ENCODE measurements at regions not wholly inside any gene's neighbourhood (a gene's known extent, or its start where the extent isn't known, plus 50 kb on each side); places are given as distances from the start of the nearest gene placed in this dataset.
"Not testable (repeated sequence)": the region's sequence is repeated elsewhere in the genome, so short reads cannot be mapped to it uniquely, and the experiment has no call there.

DNA sequence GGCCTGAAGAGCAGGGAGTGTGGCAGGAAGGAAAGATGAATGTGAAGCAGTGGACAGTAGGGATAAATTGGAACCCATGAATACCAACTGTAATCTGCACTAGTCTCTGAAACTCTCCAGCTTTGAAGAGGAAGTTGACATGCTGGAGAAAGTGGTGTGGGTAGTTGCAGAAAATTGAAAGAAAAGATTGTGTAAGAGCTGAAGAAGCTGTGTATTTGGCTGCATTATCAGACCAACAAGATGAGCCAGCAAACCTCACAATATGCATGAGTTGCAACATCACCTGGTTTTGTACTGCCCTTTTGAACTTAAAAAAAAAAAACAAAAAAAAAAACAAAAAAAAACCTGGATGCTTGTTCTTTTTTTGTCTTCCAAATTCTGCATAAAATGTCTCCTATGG is 921.9 kb upstream of the EYS start:
- no peak for DNase-seq (ENCODE audit: low read depth)

DNA sequence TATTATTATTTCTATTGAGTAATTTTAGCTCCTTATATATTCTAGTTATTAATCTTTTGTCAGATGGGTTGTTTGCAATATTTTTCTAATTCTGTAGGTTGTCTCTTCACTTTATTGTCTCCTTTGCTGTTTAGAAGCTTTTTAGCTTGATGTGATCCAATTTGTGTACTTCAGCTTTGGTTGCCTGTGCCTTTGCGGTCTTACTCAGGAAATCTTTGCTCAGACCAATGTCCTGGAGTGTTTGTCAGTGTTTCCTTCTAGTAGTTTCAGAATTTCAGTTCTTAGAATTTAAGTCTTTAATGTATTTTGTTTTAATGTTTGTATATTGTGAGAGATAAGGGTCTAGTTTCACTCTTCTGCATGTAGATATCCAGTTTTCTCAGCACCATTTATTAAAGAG is 916.0 kb upstream of the EYS start:
- DNase-seq (ENCODE audit: low read depth), result no peak

DNA sequence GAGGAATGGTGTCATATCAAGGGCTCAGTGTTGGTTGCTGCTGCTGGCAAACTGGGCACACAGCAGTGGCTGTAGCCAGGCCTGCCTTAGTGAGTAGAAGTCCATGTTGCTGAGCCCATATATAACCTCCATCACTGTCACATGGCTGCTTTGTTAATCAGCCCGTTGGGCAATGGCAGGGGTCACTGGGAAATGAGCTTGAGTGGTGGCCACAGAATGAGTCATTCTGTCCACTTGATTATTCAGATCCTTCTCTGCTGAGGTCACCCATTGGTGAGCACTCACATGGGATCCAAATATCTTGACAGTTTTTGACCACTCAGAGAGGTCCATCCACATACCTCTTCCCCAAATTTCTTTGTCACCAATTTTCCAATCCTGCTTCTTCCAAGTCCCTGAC is 898.9 kb upstream of the EYS start:
- no peak for DNase-seq (ENCODE audit: low read depth)

DNA sequence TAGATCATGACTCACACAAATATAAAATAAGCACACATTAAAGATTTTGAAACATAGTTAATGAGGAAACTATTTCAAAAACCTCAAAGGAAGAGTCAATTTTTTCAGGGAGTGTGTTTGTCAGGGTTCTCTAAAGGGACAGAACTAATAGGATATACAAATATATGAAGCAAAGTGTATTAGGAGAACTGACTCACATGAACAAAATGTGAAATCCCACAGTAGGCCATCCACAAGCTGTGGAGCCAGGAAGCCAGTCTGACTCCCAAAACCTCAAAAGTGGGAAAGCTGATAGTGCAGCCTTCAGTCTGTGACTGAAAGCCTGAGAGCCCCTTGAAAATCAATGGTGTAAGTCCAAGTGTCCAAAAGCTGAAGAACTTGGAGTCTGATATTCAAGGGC is 898.0 kb upstream of the EYS start:
- no peak for DNase-seq (ENCODE audit: low read depth)

DNA sequence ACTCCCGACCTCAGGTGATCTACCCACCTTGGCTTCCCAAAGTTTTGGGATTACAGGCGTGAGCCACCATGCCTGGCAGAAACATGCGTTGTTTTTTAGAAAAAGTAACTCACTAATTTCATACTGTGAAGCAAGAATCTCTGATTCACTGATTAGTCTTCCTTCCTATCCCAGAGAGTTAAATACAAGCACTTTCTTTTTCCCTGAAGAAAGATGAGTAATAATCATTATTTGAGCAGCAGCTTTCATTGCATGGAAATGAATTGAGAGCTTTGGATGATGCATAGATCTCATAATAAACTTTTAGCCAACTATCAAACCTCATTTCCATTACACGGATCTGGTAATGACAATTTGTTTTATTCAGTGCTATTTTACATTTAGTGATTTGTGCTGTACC is 892.5 kb upstream of the EYS start:
- no peak for DNase-seq (ENCODE audit: low read depth)

DNA sequence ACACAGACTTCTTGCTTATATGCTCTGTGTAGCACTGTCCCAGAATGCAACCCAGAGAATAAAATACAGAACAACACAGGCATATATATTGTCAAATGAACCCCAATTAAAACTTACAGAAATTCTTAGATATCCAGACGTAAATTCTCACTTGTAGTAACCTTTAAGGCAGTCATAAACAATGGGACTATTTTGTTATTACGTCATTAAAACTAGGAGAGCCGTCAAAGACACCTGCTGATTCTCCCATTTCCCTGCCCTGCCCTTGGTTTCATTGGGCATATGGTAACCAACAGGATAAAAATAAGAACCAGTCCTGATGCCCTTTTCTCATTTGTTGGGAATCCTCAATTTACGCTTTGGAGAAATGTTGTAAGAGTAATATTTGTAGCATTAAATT is 871.3 kb upstream of the EYS start:
- DNase-seq (ENCODE audit: low read depth), result no peak

DNA sequence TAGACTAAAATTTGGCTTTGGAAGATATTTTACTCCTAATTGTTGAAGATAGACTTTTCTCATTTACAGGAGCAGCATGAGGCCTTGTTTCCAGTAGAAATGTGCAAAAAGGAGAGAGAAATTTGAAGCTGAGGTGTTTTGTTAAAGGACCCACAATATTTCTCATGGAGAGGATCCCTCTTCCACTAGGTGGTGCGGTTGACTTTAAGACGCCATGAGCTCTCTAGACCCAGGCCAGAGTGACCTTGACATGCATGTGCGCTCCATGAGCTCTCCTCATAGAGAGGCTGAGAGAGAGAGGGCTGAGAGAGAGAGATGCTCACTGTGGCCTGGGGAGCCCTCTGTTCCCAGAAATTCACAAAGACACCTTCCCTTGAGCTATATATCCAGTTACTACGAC is 861.2 kb upstream of the EYS start:
- no peak for DNase-seq (ENCODE audit: low read depth)

DNA sequence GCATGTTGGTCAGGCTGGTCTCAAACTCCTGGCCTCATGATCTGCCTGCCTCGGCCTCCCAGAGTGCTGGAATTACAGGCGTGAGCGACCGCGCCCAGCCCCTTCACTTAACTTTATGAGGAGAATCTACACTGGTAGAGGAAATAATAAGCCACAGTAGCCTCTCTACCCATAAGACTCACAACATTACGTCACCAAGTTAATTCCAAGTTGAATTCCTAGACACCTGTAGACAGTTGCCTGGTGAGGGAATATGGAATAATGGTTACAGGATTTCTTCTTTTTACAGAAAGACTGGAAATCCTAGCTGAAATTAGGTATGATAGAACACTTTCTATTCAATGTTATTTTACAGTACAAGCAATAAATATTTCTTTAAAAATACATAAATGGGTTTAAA is 854.5 kb upstream of the EYS start:
- no peak for DNase-seq (ENCODE audit: low read depth)

DNA sequence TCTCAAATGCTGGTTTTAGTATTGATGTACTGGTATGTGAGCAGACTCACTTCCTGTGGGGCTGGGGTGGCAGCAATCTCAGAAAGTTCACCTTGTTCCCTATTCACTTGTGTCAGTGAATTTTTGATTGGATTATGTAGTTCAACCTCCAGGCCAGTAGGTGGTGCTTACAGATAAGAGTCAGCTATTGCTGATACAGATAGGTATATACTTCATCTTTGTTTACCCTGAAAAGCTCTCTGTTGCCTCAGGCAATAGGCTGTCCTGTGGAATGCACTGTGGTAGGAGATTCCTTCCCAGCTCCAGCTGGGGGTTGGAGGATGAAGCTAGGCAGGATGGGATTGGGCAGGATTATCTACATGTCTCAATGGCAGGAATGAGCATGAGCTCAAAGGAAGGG is 851.2 kb upstream of the EYS start:
- no peak for DNase-seq (ENCODE audit: low read depth)

DNA sequence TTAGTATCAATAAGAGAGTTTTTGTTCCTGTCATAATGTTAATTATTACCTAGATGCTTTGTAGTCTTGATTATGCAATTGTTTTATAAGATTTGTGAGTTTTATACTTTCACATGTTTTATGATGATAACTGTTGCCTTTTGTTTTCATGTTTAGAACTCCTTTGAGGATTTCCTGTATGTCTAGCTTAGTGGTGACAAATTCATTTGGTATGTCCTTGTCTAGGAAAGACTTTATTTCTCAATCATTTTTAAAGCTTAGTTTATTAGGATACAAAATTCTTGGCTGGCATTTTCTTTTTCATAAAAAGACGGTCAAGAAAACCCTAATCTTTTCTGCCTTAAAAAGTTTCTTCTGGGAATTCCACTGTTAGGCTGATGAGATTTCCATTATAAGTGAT is 849.9 kb upstream of the EYS start:
- no peak for DNase-seq (ENCODE audit: low read depth)

DNA sequence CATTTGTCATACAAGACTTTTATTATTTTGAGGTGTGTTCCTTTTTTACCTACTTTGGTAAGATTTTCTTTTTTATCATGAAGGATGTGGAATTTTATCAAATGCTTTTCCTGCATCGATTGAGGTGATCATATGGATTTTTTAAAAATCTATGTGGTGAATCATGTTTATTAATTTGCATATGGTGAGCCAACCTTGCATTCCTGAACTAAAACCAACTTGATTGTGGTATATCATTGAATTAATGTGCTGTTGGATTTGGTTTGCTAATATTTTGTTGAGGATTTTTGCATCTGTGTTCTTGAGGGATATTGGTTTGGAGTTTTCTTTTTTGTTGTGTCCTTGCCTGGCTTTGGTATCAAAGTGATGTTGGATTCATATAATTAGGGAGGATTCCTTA is 848.1 kb upstream of the EYS start:
- DNase-seq (ENCODE audit: low read depth), result no peak

DNA sequence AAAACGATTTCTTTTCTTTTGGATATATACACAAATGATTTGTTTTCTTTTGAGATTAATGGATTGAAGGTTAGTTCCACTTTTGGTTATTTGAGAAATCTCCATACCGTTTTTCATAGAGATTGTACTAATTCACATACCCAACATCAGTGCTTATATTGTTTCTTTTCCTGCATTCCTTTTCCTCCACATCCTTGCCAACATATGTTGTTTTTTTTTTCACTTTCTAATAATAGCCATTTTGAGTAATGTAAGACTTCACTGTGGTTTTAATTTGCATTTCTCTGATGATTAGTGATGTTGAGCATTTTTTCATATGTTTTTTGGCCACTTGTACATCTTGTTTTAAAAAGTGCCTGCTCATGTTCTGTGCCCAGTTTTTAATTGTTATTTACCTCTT is 846.4 kb upstream of the EYS start:
- no peak for DNase-seq (ENCODE audit: low read depth)

DNA sequence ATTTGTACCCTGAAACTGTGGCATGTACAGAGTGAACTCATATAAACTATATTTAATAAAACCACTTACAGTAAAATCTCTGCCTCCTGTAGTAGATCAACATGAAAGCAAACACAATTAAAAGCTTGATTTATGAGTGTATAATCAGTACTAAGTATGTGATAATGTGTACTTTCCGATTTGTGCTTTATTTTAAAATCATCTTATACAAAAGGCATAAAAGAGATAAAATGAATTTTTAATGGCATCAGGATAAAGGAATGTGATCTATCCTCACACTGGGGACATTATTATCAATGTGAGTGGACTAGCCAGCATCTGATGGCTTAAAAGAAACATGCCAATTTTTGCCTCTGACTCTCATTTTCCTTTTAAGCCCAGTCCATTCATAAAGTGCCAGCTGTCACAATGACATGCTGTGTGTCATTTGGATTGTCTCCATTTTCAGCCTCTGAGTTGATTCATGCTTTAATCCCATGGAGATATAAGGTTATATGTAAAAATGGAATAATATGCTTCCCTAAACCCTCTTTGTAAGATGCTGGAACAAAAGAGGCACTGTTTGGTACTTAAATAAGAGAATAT is 831.6 kb upstream of the EYS start:
- no peak for DNase-seq (ENCODE audit: low read depth)

DNA sequence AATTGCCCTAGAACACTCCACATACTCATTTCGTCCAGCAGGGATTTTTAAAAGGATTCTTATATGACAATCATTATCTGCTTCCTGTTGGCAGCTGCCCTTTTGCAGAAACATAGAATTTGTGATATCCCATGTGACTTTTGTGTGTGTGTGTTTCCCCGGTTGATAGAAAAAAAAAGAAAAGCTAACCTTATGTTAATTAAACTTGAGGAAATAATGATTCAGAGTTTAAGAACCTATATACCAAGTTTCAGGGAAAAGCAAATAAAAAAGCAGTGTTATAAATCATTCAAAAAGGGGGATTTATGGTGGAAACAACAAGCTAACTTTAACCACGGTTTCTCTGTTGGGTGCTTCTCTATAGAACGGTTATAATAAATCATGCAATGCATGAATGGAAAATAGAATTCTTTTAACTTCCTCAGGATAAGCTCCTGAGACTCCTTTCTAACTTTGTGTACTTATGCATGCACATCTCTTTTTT is 826.9 kb upstream of the EYS start:
- DNase-seq (ENCODE audit: low read depth), result no peak

DNA sequence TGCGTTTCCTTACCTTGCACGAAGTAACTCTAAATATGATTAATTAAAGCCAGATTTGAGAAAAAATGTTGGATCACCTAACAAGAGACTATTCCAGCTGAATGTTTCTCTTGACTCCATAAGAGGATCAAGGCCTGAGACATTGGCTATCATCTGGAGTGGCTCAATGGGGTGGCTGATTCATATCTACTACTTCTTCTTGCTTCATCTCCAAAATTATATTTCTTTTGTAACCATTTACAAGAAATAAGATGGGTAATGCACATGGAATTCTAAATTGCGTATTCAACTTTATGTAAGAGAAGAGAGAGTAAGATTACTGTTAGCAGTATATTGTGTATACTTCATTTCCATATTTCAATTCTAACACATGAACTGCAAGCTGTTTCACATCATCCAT is 819.0 kb upstream of the EYS start:
- no peak for DNase-seq (ENCODE audit: low read depth)

DNA sequence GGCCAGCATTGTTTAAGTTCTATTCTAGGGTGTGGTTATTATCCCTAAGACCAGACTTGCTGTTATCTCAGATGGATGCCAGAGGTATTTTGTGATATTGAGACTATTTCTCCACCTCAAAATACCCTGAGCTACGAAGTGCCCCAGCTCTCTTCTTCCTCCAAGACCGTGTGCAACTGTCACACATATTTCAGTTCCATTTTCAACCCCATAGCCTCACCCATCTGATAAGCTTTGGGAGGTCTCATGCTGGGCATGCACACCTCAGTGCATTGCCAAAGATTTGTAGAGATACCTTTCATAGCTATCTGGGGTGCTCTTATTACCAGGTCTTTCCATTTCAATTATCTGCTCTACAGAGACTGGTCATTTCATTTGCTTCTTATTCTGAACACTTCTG is 815.8 kb upstream of the EYS start:
- DNase-seq (ENCODE audit: low read depth), result no peak

DNA sequence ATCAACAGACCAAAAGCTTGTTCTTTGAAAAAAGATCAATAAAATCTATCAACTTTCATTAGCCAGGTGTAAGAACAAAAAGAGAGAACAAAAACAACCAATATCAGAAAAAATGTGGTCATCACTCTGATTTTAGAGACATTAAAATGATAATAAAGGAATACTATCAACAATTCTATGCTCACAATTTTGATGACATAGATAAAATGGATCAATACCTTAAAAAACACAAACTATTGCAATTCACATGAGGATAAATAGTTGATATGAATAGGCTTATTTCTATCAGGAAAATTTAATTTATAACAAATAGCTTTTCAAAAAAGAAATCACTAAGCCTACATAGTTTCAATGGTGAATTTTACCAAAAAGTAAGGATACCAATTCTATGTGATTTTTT is 809.4 kb upstream of the EYS start:
- DNase-seq (ENCODE audit: low read depth), result no peak

DNA sequence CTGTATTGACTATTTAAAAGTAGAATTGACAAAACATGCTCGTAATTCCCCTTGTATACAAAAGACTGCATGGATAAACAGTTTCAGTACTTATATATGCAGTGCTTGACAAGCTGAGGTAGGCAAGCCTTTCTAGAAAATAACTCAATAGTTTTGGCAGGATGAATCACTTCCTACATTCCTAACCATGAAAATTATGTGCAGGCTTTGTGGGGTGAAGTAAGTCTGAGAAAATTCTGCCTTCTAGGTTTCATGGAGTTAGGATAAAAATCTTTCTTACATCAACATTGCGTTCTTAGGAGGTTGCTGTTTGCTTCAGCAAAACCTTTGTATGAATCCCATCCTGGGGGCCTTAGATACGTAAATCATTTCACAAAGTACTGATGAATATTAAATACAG is 801.4 kb upstream of the EYS start:
- DNase-seq (ENCODE audit: low read depth), result peak; percentile 14

DNA sequence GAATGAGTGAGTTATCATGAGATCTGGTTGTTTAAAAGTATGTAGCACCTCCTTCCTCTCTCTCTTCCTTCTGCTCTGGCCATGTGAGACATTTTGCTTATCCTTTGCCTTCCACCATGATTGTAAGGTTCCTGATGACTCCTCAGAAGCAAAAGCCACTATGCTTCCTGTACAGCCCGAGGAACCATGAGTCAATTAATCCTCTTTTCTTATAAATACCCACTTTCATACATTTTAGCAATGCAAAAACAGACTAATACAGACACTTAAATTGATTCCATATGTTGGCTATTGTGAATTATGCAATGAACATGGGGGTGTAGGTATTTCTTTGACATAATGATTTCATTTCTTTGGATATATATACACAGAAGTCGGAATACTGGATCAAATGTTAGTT is 792.8 kb upstream of the EYS start:
- no peak for DNase-seq (ENCODE audit: low read depth)

DNA sequence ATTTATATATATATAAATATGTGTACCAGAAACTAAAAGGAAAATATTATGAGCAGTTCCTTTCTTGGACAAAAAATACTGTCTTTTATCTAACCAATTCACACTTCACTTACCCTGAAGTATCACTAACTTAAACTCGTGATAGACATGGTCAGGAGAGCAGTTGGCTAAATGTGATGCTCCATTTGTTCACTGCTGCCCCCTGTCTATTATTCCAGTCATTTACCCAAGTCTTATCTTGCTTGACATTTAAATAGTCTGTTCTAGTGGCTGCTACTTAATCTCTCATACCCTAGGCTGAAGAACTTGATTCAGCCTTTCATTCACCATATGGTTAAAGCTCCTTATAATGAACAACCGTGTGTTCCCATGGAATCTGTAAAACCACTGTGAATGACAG is 789.6 kb upstream of the EYS start:
- DNase-seq (ENCODE audit: low read depth), result peak; percentile 16

DNA sequence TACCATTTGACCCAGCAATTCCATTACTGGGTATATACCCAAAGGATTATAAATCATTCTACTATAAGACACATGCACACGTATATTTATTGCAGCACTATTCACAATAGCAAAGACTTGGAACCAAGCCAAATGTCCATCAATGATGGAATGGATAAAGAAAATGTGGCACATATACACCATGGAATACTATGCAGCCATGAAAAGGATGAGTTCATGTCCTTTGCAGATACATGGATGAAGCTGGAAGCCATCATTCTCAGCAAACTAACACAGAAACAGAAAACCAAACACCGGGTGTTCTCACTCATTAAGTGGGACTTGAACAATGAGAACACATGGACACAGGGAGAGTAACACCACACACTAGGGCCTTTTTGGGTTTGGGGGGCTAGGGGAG is 787.6 kb upstream of the EYS start:
- not testable (repeated sequence) for DNase-seq (ENCODE audit: low read depth)

DNA sequence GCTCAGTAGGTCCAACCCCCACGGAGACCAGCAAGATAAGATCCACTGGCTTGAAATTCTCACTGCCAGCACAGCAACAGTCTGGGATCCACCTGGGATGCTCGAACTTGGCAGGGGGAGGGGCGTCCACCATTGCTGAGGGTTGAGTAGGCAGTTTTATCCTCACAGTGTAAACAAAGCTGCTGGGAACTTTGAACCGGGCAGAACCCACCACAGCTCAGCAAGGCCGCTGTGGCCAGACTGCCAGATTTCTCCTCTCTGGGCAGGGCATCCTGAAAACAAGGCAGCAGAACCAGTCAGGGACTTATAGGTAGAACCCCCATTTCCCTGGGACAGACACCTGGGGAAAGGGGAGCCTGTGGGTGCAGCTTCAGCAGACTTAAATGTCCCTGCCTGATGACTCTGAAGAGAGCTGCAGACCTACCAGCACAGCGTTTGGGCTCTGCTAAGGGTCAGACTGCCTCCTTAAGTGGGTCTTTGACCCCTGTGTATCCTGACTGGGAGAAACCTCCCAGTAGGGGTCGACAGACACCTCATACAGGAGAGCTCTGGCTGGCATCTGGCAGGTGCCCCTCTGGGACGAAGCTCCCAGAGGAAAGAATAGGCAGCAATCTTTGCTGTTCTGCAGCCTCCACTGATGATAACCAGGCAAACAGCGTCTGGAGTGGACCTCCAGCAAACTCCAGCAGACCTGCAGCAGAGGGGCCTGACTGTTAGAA is 782.4 kb upstream of the EYS start:
- DNase-seq (ENCODE audit: low read depth), result no peak

DNA sequence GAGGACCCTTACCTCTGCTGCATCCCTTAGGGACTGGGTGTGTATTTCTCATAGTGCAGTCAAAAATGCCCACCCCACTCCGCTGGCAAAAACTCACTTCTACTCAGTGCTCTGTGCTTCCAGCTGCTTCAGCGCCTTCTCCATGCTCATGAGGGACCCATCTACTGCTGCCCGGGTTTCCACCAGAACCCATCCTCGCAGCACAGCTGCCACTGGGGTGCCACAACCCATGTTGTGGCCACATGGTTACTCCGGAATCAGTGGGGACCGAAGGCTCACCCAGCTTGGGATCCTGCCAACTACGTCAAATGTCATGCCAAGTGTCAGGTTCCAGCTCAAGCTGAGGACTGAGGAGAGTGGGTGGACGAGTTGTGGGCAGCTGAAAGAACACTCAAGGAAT is 774.2 kb upstream of the EYS start:
- DNase-seq (ENCODE audit: low read depth), result no peak

DNA sequence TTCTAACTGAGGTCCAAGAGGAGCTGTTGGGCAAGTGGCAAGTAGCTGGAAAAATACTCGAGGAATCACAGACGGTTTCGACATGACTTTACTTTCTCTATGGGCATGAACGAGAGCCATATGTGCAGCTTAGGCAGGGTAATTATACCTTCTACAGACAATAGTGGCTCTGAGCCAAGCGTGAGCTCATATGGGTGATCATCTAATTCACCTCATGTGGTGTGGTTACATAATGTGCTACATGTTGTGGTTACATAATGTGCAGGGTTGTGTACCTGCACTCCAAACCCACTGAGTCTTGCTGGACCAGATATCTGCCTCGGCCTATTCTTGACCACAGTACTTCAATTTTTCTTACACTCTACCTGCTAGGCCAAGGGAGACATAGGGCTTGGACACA is 771.7 kb upstream of the EYS start:
- DNase-seq (ENCODE audit: low read depth), result no peak

All from fibroblast of the conjunctiva (primary cell).